ENCODE measurements at regions not wholly inside any gene's neighbourhood (a gene's known extent, or its start where the extent isn't known, plus 50 kb on each side); places are given as distances from the start of the nearest gene placed in this dataset.
"Not testable (repeated sequence)": the region's sequence is repeated elsewhere in the genome, so short reads cannot be mapped to it uniquely, and the experiment has no call there.

DNA sequence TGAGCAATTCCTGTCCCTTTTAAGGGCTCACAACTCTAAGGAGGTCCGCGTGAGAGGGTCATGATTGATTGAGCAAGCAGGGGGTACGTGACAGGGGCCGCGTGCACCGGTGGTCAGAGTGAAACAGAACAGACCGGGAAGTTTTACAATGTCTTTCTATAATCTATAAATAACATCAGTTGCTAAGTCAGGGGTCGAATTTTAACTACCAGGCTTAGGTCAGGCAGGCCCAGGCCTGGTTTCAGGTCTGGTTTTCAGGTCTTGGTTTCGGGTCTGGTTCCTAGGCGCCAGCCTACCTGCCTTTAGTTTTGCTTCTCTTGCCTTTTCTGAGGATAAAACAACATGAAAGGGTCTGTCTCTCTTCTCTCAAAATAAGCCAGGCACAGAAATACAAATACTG is 476.0 kb upstream of the CAMK1G start:
- 88% methylated on average over 10 of the region's 10 CpGs for WGBS

DNA sequence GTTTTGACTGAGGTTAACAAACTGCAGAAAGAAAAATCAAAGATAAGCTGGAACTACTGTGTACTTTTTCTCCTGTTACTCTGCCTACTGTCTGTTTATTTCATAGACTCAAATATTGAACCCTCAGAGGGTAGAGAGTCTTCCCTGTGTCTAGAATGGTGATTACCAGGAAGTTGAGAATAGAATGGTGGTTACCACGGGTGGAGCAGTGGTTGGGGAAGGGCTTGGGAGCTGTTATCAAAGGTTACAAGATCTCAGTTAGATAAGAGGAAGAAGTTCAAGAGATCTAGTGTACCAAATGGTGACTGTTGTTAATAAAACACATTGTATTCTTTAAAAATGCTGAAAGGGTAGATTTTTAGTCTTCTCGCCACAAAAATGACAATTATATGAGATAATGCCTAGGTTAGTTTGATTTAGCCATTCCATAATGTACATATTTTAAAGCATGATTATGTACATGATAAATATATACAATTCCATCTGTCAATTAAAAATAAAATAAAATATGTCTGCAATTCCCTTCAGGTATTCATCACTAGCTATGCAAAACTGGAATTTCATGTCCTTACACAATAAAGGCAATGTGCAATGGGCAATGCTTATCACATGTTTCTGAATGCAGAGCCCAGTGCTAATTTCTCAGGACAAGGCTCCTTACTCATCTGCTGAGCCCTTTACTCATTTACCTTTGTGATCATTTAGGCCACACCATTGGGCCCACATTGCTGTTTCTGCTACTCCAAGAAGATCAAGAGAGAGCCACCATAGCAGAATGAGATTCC is 474.3 kb upstream of the CAMK1G start:
- H3K36me3 ChIP-seq, result no peaks in the 10 kb centered on the region
- no peak for DNase-seq (ENCODE audit: low spot score in 2 of 2)
- no peak overlapping the region for H3K4me3 ChIP-seq
- WGBS, result 83% methylated on average over 2 of the region's 2 CpGs
- no peaks in the 10 kb centered on the region for H3K27me3 ChIP-seq
- H3K9me3 ChIP-seq, result no peaks in the 10 kb centered on the region
- TF ChIP-seq, protein P1, sequence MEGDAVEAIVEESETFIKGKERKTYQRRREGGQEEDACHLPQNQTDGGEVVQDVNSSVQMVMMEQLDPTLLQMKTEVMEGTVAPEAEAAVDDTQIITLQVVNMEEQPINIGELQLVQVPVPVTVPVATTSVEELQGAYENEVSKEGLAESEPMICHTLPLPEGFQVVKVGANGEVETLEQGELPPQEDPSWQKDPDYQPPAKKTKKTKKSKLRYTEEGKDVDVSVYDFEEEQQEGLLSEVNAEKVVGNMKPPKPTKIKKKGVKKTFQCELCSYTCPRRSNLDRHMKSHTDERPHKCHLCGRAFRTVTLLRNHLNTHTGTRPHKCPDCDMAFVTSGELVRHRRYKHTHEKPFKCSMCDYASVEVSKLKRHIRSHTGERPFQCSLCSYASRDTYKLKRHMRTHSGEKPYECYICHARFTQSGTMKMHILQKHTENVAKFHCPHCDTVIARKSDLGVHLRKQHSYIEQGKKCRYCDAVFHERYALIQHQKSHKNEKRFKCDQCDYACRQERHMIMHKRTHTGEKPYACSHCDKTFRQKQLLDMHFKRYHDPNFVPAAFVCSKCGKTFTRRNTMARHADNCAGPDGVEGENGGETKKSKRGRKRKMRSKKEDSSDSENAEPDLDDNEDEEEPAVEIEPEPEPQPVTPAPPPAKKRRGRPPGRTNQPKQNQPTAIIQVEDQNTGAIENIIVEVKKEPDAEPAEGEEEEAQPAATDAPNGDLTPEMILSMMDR (IDR thresholded peaks at IDR 0.05), result no peak
- TF ChIP-seq EP300 (IDR thresholded peaks at IDR 0.05) (no peak), POLR2A (IDR thresholded peaks at IDR 0.05) (no peak), POLR2AphosphoS5 (IDR thresholded peaks at IDR 0.05) (no peak)
- no peaks in the 10 kb centered on the region for H3K4me1 ChIP-seq
- H3K27ac ChIP-seq, result no peak overlapping the region

More for the DNA sequence above, 476.0 kb upstream of the CAMK1G start:
- no peaks in the 10 kb centered on the region for H3K4me1 ChIP-seq
- H3K27me3 ChIP-seq, result no peaks in the 10 kb centered on the region
- DNase-seq (ENCODE audit: low spot score in 2 of 2), result no peak
- H3K36me3 ChIP-seq, result no peaks in the 10 kb centered on the region
- no peak for TF ChIP-seq EP300 (IDR thresholded peaks at IDR 0.05)
- TF ChIP-seq, protein P1 (IDR thresholded peaks at IDR 0.05), result no peak
- no peak for TF ChIP-seq POLR2A (IDR thresholded peaks at IDR 0.05)
- TF ChIP-seq POLR2AphosphoS5 (IDR thresholded peaks at IDR 0.05), result no peak
- H3K9me3 ChIP-seq, result no peaks in the 10 kb centered on the region
- no peak overlapping the region for H3K4me3 ChIP-seq
- no peak overlapping the region for H3K27ac ChIP-seq

- no peaks in the 10 kb centered on the region for H3K27me3 ChIP-seq
- no peaks in the 10 kb centered on the region for H3K9me3 ChIP-seq
- no peak for DNase-seq (ENCODE audit: low spot score in 2 of 2)
- no peak overlapping the region for H3K4me3 ChIP-seq
- H3K4me1 ChIP-seq, result no peaks in the 10 kb centered on the region
- no peak overlapping the region for H3K27ac ChIP-seq
- 68% methylated on average over 5 of the region's 5 CpGs for WGBS
- no peaks in the 10 kb centered on the region for H3K36me3 ChIP-seq
- TF ChIP-seq, protein P1 (IDR thresholded peaks at IDR 0.05), result no peak
- TF ChIP-seq POLR2A (IDR thresholded peaks at IDR 0.05), result no peak
- TF ChIP-seq POLR2AphosphoS5 (IDR thresholded peaks at IDR 0.05), result no peak
Observed at GRCh38 chr1:209113521-209113920, 470.0 kb upstream of the CAMK1G start.

GRCh38 chr1:209116705-209117104 is 466.8 kb upstream of the CAMK1G start:
- TF ChIP-seq POLR2A (IDR thresholded peaks at IDR 0.05) (no peak), POLR2AphosphoS5 (IDR thresholded peaks at IDR 0.05) (no peak), EP300 (IDR thresholded peaks at IDR 0.05) (no peak)
- TF ChIP-seq, protein P1 (IDR thresholded peaks at IDR 0.05), result no peak
- WGBS, result 95% methylated on average over 1 of the region's 1 CpG
- Histone ChIP-seq H3K27me3 (no peaks in the 10 kb centered on the region), H3K9me3 (no peaks in the 10 kb centered on the region), H3K36me3 (no peaks in the 10 kb centered on the region), H3K4me1 (no peaks in the 10 kb centered on the region), H3K27ac (no peak overlapping the region), H3K4me3 (no peak overlapping the region)
- no peak for DNase-seq (ENCODE audit: low spot score in 2 of 2)

DNA sequence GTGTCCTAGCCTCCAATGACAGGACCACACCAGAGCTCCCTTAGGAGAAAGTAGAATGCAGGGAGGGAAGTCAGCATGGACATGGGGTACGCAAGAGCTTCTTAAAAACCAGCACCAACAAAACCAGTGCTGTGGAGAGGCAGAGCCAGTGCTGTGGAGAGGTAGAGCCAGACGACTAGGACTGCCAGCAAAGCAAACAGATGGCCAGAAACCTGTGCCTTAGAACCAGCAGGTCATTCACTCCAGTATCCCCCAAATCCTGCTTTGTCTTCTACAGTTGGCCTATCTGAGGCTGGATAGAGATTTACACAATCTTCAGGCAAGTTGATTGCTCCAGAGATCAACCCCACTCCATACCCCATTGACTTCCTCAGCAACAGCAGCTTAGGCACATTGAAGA is 459.9 kb upstream of the CAMK1G start:
- Histone ChIP-seq H3K27ac (no peak overlapping the region), H3K27me3 (no peaks in the 10 kb centered on the region), H3K36me3 (no peaks in the 10 kb centered on the region), H3K9me3 (peaks cover 2% of the 10 kb centered on the region), H3K4me1 (no peaks in the 10 kb centered on the region), H3K4me3 (no peak overlapping the region)
- 64% methylated on average over 2 of the region's 2 CpGs for WGBS
- DNase-seq (ENCODE audit: low spot score in 2 of 2), result no peak
- TF ChIP-seq POLR2A (IDR thresholded peaks at IDR 0.05), result no peak
- TF ChIP-seq, protein P1 (IDR thresholded peaks at IDR 0.05), result no peak
- no peak for TF ChIP-seq EP300 (IDR thresholded peaks at IDR 0.05)
- TF ChIP-seq POLR2AphosphoS5 (IDR thresholded peaks at IDR 0.05), result no peak

DNA sequence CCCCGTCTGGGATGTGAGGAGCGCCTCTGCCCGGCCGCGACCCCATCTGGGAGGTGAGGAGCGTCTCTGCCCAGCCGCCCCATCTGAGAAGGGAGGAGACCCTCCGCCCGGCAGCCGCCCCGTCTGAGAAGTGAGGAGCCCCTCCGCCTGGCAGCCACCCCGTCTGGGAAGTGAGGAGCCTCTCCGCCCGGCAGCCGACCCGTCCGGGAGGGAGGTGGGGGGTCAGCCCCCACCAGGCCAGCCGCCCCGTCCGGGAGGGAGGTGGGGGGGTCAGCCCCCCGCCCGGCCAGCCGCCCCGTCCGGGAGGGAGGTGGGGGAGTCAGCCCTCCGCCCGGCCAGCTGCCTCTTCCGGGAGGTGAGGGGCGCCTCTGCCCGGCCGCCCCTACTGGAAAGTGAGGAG is 454.4 kb upstream of the CAMK1G start:
- not testable (repeated sequence) for H3K9me3 ChIP-seq; H3K4me3 ChIP-seq; H3K27me3 ChIP-seq; H3K36me3 ChIP-seq; H3K4me1 ChIP-seq; DNase-seq (ENCODE audit: low spot score in 2 of 2); H3K27ac ChIP-seq
- no CpG with 5 or more reads among the region's 32 CpGs for WGBS
